ENCODE measurements at regions not wholly inside any gene's neighbourhood (a gene's known extent, or its start where the extent isn't known, plus 50 kb on each side); places are given as distances from the start of the nearest gene placed in this dataset.

- TF ChIP-seq, protein P1, sequence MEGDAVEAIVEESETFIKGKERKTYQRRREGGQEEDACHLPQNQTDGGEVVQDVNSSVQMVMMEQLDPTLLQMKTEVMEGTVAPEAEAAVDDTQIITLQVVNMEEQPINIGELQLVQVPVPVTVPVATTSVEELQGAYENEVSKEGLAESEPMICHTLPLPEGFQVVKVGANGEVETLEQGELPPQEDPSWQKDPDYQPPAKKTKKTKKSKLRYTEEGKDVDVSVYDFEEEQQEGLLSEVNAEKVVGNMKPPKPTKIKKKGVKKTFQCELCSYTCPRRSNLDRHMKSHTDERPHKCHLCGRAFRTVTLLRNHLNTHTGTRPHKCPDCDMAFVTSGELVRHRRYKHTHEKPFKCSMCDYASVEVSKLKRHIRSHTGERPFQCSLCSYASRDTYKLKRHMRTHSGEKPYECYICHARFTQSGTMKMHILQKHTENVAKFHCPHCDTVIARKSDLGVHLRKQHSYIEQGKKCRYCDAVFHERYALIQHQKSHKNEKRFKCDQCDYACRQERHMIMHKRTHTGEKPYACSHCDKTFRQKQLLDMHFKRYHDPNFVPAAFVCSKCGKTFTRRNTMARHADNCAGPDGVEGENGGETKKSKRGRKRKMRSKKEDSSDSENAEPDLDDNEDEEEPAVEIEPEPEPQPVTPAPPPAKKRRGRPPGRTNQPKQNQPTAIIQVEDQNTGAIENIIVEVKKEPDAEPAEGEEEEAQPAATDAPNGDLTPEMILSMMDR (IDR thresholded peaks at IDR 0.05): no peak
- TF ChIP-seq POLR2A (IDR thresholded peaks at IDR 0.05): no peak
- TF ChIP-seq EP300 (IDR thresholded peaks at IDR 0.05): no peak
Measured at GRCh38 chr5:126007841-126008240, 415.4 kb upstream of the GRAMD2B start.

All from tibial nerve (tissue), 4 donors.